GM18858 (cell line): ENCODE measurements at regions not wholly inside any gene's neighbourhood (a gene's known extent, or its start where the extent isn't known, plus 50 kb on each side); places are given as distances from the start of the nearest gene placed in this dataset.

ENCODE experiments used
- ATAC-seq: cut with Tn5 transposase; IDR thresholded peaks from one replicate; pipeline ENCODE4 v1.9.1; 2021; ENCODE audit not compliant: unreplicated experiment

DNA sequence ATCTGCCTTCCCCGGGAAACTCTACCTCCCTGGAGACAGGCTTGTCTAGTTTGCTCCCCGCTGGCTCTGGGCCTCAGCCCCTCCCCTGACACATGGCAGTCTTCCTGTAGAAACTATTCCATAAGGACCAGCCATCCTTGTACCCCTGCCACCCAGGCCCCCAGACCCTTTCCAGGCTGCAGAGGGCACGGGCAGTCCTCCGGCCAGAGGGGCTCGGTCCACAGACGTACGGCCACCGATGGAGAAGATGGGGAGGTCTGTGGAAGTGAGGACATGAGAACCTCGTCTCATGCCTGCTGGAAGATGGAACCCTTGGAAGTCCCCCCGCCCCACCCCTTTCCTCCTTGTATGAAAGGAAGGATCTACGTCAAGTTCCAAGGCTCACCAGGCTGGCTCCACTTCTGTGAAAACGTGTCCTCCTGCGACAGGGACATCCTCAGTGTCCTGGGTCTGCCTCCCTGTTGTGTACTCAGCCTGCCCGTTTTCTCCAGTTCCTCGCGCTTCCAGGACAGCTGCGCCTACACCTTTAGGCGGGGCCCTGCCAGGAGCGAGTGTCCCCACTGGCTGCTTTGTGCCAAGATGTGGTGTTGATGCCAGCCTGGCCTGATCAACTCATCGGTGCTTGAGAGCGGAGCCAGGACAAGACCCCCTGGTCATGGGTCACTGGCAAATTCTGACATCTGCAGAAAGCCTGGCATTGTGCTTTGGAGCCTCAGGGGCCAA, 414.9 kb downstream of the GLRX3 start:
- no peak for ATAC-seq

DNA sequence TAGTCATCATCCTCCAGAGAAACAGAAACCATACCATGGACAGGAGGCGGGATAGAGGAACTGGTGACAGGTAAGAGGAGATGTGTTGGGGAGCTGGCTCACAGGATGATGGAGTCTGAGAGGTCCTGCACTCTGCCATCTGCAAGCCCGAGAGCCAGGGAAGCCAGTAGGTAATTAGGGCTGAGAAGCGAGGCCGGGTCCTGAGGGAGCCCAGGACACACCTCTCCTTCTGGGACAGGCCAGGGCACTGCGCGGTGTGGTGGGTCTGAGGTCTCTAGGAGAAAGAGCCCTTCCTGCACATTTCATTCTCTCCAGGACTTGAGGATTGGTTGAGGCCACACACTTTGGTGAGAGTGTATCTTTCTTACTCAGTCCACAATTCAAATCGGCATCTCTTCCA, 415.5 kb downstream of the GLRX3 start:
- ATAC-seq, result no peak

DNA sequence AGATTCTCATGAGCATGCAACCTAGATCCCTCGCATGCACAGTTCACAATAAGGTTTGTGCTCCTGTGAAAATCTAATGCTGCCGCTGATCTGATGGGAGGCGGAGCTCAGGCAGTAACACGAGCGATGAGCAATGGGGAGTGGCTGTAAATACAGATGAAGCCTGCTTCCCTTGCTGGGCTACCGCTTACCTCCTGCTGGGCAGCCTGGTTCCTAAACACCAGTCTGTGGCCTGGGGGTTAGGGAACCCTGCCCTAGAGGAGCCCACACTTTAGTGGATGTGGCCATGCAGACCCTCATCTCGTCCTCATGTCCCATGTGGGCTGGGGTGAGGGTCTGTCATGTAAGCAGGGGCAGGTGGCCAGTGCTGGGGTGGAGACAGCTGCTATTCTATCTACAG, 417.6 kb downstream of the GLRX3 start:
- ATAC-seq, result no peak

DNA sequence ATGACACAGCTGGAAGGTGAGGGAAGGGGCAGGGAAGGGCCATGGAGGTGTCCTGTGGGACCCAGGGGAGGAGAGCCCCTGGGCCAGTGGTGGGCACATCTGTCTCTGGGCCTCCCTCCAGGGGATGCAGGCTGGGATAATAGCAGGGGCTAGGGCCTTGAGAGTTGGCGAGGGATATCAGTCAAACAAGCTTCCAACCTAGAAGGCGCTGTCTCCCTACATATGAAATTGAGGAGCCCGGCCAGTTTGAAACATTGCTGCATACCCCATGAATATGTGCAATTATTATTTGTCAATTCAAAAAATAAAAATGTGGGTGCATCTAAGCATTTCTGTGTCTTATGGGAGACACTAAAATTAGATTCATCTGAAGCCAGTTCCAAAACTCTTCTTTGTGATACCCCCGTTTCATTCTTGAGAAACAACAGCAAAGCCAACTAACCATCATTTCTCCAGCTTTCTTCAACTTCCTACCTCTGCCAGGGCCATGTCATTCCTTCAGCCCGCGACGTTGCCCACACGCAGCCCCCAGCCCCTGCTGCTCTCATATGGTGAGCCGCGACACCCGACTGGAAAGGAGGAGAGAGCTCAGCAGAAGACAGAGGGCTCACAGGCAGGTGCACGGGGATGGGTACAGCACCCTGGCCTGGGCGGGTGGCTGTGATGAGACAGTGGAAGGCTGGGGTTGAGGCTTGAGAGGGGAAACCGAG, 418.7 kb downstream of the GLRX3 start:
- ATAC-seq, result no peak

DNA sequence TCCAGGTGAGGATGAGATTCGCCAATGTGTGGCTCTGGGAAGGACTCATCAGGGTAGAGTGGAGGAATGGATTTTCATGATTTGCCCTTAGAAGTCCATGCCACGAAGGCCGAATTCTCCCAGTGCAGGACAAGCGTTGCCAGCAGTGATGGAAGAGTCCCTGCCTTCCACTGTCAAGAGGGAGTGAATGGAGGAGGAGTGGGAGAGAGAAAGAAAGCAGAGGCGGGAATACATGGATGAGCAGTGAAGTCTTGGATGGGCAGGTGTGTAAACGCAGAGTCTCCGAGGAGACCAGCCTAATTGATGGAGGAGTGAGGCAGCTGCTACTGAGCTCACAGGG, 419.2 kb downstream of the GLRX3 start:
- ATAC-seq, result no peak

DNA sequence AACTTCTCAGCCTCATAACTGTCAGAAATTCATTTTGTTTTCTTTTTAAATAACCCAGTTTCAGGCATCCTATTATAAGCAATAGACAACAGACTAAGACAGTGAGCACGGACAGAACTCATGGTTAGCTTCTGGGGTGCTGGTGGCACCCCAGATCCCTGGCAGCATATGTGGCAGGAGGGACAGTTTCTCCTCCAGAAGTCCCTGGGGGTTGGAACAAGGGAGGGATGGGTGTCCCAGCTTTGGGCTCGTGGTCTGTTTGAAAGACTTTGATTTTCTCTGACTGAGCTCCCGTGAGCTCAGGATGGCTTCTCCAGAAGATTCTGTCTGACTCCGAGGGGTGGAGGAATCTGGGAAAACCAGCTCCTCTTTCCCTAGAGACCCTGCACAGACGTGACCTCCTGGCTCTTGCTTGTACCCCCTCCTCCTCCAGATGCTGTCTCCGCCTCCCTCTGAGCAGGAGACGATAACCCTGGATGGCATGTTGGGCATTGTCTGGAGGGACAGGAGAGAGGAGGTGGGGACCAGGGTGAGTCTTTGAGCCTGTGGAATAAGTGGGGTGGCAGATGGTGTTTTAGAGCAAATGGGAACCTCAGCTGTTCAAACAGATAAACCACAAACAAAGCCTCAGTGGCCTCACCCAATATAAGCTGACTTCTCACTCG, 421.1 kb downstream of the GLRX3 start:
- no peak for ATAC-seq

DNA sequence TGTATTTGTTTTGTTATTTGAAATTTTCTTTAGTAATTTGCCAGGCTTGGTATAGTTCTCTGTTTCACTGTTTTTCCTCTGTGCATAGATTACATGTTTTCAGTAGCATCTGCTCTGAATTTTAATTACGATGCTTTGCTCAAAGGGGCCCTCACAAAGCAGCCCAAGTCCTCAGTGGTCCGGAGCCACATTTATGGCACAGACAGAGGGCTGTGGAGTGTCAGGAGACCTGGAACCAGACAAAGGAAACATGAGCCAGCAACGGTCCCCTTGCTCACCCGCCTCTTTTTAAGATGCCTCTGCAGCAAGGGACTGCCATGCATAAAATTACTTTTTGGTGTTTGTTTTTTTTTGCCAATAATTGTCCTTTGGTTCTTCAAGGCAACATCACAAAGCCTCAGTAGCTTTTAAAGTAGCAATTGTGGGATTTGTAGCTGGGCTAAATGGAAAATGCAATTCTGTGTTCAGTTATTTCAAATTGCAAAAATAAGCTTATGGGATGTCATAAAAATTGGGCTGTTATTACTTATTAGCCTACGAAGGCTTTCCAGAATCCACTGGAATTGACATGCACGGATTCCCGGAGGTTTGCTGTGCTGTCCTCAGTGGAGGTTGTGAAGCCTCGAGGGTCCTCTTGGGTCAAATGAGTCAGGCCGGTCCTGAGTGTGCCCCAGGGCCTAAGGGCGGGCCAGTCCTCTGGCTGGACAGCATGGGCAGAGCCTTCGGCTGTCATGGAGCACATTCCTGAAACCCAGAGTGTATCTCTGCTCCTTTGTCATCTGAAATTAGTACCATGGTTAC, 422.8 kb downstream of the GLRX3 start:
- no peak for ATAC-seq

DNA sequence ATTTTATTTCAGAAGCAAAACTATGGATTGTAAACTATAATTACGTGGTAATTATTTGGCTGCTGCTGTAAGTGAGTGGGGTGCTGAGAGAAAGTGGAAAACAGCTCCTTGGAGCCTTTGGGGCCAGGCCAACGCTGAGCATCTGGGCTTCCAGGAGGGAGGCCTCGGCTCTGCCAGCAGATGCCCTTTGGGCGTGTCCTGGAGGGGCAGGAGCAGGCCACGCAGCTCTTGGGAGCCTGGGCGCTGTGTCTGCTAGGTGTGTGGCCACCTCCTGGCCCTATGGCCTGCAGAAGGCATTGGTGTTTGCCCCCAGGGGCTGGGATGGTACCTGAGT, 423.3 kb downstream of the GLRX3 start:
- no peak for ATAC-seq

DNA sequence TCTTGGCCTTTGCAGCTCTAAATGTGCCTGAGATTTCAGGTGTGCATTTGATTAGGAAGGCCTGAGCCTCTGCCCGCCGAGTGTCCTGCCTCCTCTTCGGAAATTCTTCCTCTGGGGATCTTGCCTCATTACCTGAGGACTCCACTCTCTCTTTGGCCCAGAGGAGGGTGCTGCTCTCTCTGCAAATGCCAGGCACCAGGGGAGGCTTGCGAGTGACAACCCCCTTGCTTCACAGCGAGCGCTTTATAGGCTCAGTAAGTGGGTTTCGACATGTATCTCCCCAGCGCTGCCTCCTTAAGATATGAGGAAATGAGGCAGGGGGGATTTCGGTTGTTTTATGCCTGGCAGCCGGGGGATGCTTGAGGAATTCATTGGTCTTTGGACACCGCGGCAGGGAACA, 423.9 kb downstream of the GLRX3 start:
- no peak for ATAC-seq

DNA sequence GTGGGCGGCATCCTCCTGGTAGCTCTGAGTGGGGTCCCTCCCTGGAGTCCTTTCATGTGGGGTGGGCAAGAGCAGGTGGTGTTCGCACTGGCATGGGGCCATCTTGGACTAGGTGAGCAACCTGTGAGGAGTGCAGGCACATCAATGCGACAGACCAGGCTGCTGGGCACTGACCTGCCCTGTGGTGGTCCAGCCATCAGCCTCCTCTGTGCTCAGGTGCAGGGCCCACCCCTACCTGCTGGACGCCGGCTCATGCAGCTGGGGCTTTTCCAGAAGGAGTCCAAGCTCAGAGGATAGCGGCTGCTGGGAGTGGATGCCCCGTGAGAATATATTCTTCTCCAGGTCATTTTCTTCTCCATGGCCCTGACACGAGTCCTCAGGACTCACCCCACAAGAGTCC, 424.4 kb downstream of the GLRX3 start:
- no peak for ATAC-seq

DNA sequence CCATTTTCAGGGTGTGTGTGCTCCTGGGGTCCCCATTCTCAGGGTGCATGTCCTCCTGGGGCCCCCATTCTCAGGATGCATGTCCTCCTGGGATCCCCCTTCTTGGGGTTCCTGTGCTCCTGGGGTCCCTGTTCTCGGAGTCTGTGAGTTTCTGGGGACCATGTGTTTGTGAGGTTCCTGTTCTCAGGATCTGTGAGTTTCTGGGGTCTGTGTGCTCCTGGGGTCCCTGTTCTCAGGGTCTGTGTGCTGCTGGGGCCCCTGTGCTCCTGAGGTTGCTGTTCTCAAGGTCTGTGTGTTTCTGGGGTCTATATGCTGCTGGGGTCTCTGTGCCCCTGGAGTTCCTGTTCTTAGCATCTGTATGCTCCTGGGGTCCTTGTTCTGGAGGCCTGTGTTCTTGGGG, 425.5 kb downstream of the GLRX3 start:
- ATAC-seq, result no peak

DNA sequence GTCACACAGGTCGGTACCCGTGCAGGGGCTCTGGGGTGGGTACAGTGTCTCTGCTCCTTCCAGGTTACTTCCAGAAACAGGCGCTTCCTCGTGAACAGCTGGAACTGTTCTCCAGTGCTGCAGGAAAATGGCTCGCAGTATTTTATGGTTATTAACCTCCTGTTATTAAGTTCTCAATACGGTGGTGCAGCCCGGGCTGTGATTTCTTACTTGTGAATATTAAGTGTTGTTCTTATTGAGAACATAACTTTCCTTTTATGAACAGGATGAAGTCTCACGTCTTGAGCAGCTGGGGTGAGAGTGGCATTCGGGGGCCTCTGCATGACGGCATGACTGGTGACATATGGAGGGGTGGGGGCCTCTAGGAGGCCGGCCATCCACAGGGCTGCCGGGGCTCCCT, 430.8 kb downstream of the GLRX3 start:
- no peak for ATAC-seq

DNA sequence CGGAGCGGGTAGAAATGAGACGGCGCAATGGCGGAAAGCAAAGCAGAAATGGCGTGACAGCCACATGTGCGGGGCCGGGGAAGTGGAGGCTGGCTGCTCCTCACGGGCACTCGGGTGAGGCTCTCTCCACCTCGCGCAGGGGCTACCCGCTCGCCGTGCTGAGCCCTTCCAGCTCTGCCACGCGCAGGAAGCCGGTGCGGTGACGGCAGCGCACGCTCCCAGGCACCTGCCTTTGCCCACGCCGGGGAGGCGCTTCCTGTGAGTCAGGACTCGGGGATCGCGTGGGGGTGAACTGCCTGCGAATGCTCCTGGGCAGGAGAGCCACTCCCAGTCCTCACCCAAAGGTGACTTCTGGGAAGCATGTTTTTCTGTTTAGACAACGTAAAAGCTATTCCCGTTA, 431.2 kb downstream of the GLRX3 start:
- ATAC-seq, result no peak

DNA sequence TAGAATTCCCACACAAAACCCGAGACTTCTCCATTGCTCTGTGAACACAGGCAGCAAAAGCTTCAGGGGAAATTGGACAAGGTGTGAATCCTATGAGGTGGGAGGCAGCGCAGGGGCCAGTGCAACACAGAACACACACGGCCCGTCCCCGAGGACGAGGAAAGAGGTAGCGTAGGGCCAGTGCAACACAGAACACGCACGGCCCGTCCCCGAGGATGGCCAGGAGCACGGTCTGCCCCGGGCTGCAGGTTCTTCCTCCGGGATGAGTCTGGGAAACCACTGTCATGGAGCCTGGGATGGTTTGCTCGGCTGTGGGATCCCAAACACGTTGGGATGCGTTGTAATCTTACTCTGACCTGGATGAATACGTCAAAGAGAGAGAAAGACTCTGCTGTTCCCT, 432.1 kb downstream of the GLRX3 start:
- ATAC-seq, result no peak

DNA sequence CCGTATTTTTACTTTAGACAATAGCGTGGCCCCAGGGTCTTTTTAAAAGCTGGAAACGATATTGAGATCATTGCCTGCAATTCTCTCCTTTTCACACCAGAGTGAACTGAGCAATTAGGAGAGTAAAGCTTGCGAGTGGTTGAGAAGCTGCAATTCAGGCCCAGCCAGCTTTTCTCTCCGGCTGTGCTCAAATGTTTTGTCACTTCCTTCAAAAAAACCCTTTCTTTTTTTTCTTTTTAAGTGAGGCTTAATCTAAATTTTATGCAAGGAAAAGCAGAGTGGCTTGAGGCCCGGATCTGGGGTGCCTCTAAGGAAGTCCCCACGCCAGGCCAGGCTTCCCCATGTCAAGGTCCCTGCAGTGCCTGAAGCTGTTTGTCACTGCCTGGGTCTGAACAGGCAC, 433.9 kb downstream of the GLRX3 start:
- no peak for ATAC-seq

DNA sequence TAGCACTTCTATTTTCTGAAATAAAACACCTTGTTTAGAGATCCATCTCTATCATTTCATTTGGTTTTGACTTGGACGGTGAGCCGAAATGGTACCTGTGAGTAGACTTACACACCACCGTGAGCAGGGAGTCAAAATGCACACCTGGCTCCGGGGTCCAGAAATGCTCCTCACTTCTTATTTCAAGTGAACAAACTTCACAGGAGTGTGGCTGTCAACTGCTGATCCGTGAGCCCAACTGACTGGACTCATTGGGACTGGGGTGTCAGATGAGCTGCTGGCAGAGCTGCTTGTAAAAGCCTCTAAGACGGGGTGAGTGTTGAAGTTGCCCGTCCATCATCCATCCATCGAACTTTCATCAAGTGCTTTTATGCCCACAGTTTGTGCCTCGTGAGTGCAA, 435.5 kb downstream of the GLRX3 start:
- ATAC-seq, result no peak

DNA sequence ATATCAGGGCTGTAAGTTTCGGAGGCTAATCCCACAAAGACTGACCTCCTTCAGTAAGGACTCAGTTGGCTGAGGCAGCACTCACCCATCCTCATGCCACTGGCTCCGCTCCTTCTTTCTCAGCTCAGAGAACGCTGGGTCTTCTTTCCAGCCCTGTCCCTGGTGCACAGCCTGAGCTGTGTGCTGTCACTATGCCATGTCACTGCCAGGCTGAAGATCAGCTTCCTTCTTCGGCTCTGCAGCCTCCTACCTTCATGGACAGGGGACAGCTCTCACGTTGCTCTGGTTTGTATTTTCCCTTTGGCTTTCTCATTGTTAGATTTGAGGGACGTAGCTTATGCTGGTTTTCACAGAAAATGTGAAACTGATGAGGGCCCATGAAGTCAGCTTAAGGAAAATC, 437.3 kb downstream of the GLRX3 start:
- ATAC-seq, result no peak

DNA sequence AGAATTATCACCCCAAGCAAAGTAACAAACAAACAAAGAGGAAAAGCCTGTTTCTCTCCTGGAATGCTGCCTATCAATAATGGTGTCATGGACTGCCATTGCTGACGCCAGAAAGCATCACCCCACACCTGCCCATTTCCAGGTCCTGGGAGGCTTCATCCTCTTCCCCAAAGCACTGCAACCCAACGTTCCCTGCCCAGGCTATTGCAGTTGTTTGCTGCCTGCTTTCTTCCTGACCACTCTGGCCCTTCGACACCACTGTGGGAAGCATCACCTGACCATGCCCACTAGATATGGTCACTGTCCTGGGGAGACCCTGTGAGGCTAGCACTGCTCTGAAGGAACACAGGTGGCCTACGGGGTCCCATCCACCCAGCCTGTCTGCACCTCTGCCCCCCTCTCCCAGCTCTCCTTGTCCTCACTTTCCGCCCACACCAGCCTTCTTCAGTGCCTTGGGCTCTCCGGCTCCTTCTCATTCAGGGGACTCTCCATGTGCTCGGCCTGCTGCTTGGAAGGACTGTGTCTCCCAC, 439.6 kb downstream of the GLRX3 start:
- no peak for ATAC-seq

DNA sequence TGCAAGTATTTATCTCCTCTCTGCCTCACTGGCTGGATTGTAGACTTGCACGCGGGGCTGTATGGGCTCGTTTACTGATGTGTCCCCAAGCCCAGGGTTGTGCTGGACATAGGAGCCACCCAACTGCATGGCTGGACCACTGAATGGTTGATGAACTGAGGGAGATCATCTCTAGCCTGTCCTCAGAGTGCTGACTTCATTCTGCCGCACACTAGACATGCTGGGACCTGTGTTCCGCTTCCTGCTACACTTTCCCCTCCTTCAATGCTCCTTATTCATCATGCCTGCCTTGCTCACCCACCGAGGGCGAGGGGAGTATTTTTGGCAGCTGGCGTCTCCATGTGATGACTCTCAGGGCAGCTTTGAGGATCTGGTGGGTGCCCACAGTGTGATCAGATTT, 440.2 kb downstream of the GLRX3 start:
- no peak for ATAC-seq

DNA sequence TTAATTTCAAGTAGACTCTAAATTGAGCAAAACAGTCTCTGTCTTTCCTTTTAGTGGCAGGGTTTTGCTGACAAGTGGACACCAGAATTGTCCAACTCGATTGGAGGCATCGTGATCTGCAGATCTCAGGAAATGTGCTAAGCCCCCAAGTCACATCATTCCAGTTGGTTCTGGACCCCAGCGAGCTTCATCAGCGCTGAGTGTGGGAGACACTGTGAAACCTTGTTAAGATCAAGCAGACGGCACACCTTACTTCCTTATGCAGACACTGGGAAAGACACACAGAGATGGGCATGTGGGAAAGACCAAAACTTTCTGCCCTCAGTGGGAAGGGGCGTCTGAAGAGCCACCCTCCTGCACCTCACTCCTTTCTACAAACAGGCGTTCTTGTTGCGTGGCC, 440.8 kb downstream of the GLRX3 start:
- no peak for ATAC-seq

DNA sequence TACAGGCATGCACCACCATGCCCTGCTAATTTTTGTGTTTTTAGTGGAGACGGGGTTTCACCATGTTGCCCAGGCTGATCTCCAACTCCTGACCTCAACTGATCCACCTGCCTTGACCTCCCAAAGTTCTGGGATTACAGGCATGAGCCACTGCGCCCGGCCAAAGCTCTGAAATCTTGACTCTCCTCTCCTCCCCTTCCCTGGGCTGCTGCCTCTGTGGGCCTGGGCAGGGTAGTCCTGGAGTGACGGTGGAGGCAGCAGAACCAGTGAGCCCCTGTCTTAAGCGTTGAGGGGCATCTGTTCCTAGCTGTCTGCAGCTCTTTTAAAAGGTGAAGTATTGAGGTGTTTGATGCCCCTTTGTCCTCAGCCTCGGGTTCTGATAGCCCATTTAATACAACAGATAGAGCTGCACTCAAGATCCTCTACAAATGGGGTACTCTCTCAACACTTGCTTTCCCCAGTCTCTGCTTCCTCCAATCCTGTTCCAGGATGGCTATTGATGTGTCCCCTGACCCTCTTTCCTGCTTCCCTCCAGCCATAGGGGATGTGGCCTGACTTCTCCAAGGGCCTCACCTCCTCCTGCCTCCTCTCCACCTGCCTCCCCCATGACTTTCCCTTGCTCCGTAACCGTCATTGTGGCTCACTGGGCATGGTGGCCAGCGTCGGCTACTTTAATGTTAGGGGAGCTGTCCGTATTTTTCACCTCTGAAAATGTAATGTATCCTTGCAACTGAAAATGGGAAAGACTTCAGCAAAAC, 442.5 kb downstream of the GLRX3 start:
- no peak for ATAC-seq
